ENCODE measurements at regions not wholly inside any gene's neighbourhood (a gene's known extent, or its start where the extent isn't known, plus 50 kb on each side); places are given as distances from the start of the nearest gene placed in this dataset.

- no peak overlapping the region for H3K9ac ChIP-seq
- no peaks in the 10 kb centered on the region for H3K9me2 ChIP-seq
- no peak for DNase-seq
- no peak overlapping the region for H3K27ac ChIP-seq (ENCODE audit: low read depth in 2 of 2, low read length in 1 of 2)
- no peak overlapping the region for H3K4me2 ChIP-seq
- no peaks in the 10 kb centered on the region for H4K20me1 ChIP-seq (ENCODE audit: insufficient read depth)
- H3F3A ChIP-seq (replicated peaks; ENCODE audit: insufficient read depth): no peaks in the 10 kb centered on the region
- H3K27me3 ChIP-seq (ENCODE audit: insufficient read depth): no peaks in the 10 kb centered on the region
- ChIA-PET POLR2A (no interaction called here), CTCF (no interaction called here)
- H2AFZ ChIP-seq (ENCODE audit: low read depth): no peak overlapping the region
- no peak overlapping the region for H3K4me3 ChIP-seq (ENCODE audit: low read depth in 2 of 2, low read length in 1 of 2)
- H3K4me1 ChIP-seq (ENCODE audit: control insufficient read depth in 1 of 2, insufficient read depth in 2 of 2, low read depth in 1 of 2, low read length in 1 of 2): no peaks in the 10 kb centered on the region
- no peaks in the 10 kb centered on the region for H3K79me2 ChIP-seq (ENCODE audit: insufficient read depth)
- no peaks in the 10 kb centered on the region for H3K9me3 ChIP-seq
- TF ChIP-seq RXRA (IDR thresholded peaks at IDR 0.05; ENCODE audit: borderline replicate concordance, low read depth) (no peak), RFX5 (IDR thresholded peaks at IDR 0.05; ENCODE audit: low read length) (no peak), RCOR1 (IDR thresholded peaks at IDR 0.05; ENCODE audit: low read length) (no peak), NRF1 (IDR thresholded peaks at IDR 0.05; ENCODE audit: low read depth, low read length) (no peak), CTCF (IDR thresholded peaks at IDR 0.05) (no peak), MXI1 (IDR thresholded peaks at IDR 0.05; ENCODE audit: low read depth, low read length) (no peak), JUND (IDR thresholded peaks at IDR 0.05) (no peak), SIN3A (IDR thresholded peaks at IDR 0.05; ENCODE audit: borderline replicate concordance, low read depth, low read length) (no peak)
- peaks cover 0 to 3% of the 10 kb centered on the region in 2 experiments for H3K36me3 ChIP-seq (replicated peaks in 1 of 2; ENCODE audit: control insufficient read depth in 1 of 2, insufficient read depth in 2 of 2, low read length in 1 of 2)
- 85% methylated on average over 4 of the region's 4 CpGs for WGBS (ENCODE audit: low lambda C conversion rate)
Measured at GRCh38 chr6:81640126-81640525, 112.4 kb downstream of the TENT5A start.

GRCh38 chr6:81638366-81638765, 114.1 kb downstream of the TENT5A start:
- WGBS (ENCODE audit: low lambda C conversion rate): 88% methylated on average over 4 of the region's 4 CpGs
- H3K27me3 ChIP-seq (ENCODE audit: insufficient read depth): no peaks in the 10 kb centered on the region
- H3F3A ChIP-seq (replicated peaks; ENCODE audit: insufficient read depth): no peaks in the 10 kb centered on the region
- TF ChIP-seq ELF1 (IDR thresholded peaks at IDR 0.05): no peak
- TF ChIP-seq YY1 (IDR thresholded peaks at IDR 0.05; ENCODE audit: low read depth): no peak
- TF ChIP-seq GATA2 (CRISPR knock-in tag; IDR thresholded peaks at IDR 0.05): no peak
- TF ChIP-seq FOSL2 (IDR thresholded peaks at IDR 0.05; ENCODE audit: borderline replicate concordance, low read depth): no peak
- TF ChIP-seq TCF12 (IDR thresholded peaks at IDR 0.05): no peak
- TF ChIP-seq TEAD4 (IDR thresholded peaks at IDR 0.05; ENCODE audit: borderline replicate concordance, insufficient read depth): no peak
- TF ChIP-seq TAF1 (IDR thresholded peaks at IDR 0.05; ENCODE audit: borderline replicate concordance, low read depth, low read length): no peak
- TF ChIP-seq USF1 (IDR thresholded peaks at IDR 0.05; ENCODE audit: borderline replicate concordance, low read depth): no peak
- TF ChIP-seq RFX5 (IDR thresholded peaks at IDR 0.05; ENCODE audit: low read length): no peak
- TF ChIP-seq ZBTB33 (IDR thresholded peaks at IDR 0.05; ENCODE audit: borderline replicate concordance, low read depth): no peak
- no peak for TF ChIP-seq GABPA (IDR thresholded peaks at IDR 0.05; ENCODE audit: low read depth)
- no peak for TF ChIP-seq MAX (IDR thresholded peaks at IDR 0.05; ENCODE audit: low read depth)
- no peak for TF ChIP-seq PBX3 (IDR thresholded peaks at IDR 0.05)
- TF ChIP-seq NFIC (IDR thresholded peaks at IDR 0.05; ENCODE audit: borderline replicate concordance): no peak
- TF ChIP-seq EZH2phosphoT487 (IDR thresholded peaks at IDR 0.05; ENCODE audit: borderline replicate concordance, low read depth): no peak
- TF ChIP-seq SIN3A (IDR thresholded peaks at IDR 0.05; ENCODE audit: borderline replicate concordance, low read depth, low read length): no peak
- TF ChIP-seq CTCF (IDR thresholded peaks at IDR 0.05): no peak

More at GRCh38 chr6:81638366-81638765, 114.1 kb downstream of the TENT5A start:
- H3K4me2 ChIP-seq: no peak overlapping the region
- H3K4me1 ChIP-seq (ENCODE audit: control insufficient read depth in 1 of 2, insufficient read depth in 2 of 2, low read depth in 1 of 2, low read length in 1 of 2): no peaks in the 10 kb centered on the region
- DNase-seq: no peak
- no peak overlapping the region for H3K27ac ChIP-seq (ENCODE audit: low read depth in 2 of 2, low read length in 1 of 2)
- no peaks in the 10 kb centered on the region for H3K9me3 ChIP-seq
- no peaks in the 10 kb centered on the region for H3K36me3 ChIP-seq (replicated peaks in 1 of 2; ENCODE audit: control insufficient read depth in 1 of 2, insufficient read depth in 2 of 2, low read length in 1 of 2)
- CTCF ChIA-PET: interaction anchor here (1.2 kb wide), 1 partner anchor 47 kb away, joined by 3 read pairs; no protein-coding TSS in a partner anchor
- no peaks in the 10 kb centered on the region for H3K9me2 ChIP-seq
- no peaks in the 10 kb centered on the region for H3K79me2 ChIP-seq (ENCODE audit: insufficient read depth)
- no peak overlapping the region for H2AFZ ChIP-seq (ENCODE audit: low read depth)
- POLR2A ChIA-PET: no interaction called here
- no peak overlapping the region for H3K4me3 ChIP-seq (ENCODE audit: low read depth in 2 of 2, low read length in 1 of 2)
- no peaks in the 10 kb centered on the region for H4K20me1 ChIP-seq (ENCODE audit: insufficient read depth)
- H3K9ac ChIP-seq: no peak overlapping the region
